GM21717 (cell line): ENCODE measurements at regions not wholly inside any gene's neighbourhood (a gene's known extent, or its start where the extent isn't known, plus 50 kb on each side); places are given as distances from the start of the nearest gene placed in this dataset.

Experiments used
- ATAC-seq: cut with Tn5 transposase; IDR thresholded peaks from one replicate; pipeline ENCODE4 v1.9.1; 2021; ENCODE audit warnings: mild to moderate bottlenecking, moderate library complexity; ENCODE audit not compliant: unreplicated experiment

GRCh38 chr6:25035512-25036435 is 100.0 kb upstream of the RIPOR2 start:
- ATAC-seq, result no peak

- ATAC-seq, result no peak
Measured at GRCh38 chr6:25036461-25036860, 100.7 kb upstream of the RIPOR2 start.

DNA sequence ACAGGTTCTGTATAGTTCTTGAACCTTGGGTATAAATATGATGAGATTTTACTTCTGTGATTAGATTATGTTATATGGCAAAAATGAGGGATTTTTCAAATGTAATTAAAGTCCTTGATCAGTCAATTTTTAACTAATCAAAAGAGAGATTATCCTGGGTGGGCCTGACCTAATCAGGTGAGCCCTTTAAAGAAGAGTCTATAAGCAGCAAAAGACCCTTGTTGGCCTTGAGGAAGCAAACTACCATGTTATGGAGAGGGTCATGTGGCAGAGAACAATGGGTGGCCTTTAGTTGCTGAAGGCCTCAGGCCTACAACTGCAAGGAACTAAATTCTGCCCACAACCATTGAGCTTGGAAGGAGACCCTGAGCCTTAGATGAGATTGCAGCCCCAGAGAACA is 102.5 kb upstream of the RIPOR2 start:
- ATAC-seq, result no peak

DNA sequence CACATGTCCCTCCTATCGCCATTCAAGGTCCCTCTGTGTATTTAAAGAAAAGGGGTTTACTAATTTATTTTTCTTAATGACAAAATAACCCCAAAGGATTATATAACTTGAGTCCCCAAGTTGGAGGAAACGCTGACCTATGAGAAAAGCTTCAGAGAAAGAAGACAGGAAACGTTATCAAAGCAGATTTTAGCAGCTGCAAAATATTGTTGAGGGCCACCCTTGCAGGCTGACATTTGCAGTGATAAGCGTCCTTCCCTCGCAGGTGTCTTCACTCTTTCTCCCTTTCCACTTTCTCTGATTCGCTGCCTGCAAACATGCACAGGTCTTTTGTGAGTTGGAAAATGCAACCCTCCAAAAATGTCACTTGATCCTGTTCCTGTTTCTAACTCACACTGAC is 103.2 kb upstream of the RIPOR2 start:
- ATAC-seq, result no peak

- no peak for ATAC-seq
Measured at GRCh38 chr6:25041485-25042035, 105.8 kb upstream of the RIPOR2 start.

DNA sequence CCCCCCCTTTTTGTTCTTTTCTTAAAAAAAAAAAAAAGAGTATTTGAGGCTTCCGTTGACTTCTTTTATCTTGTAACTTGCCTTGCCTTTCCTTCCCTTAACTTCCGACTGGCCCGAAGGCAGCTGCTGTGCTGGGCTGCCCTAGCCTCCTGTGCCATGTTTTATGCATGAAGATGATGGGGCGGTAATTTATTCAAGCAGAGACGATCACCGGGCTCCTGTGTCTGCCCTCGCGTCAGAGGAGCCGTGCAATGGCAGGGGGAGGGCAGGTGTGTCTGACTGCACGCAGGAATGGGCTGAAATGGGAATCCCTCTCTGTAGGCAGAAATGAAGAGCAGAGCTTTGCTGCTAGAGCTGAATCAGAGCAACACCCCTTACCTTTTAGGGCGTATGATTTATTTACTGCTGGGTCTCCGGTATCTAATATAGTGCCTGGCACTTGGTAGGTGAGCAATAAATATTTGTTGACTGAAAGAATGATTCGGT is 106.3 kb upstream of the RIPOR2 start:
- ATAC-seq, result no peak

GRCh38 chr6:25042536-25042935 is 106.8 kb upstream of the RIPOR2 start:
- no peak for ATAC-seq

DNA sequence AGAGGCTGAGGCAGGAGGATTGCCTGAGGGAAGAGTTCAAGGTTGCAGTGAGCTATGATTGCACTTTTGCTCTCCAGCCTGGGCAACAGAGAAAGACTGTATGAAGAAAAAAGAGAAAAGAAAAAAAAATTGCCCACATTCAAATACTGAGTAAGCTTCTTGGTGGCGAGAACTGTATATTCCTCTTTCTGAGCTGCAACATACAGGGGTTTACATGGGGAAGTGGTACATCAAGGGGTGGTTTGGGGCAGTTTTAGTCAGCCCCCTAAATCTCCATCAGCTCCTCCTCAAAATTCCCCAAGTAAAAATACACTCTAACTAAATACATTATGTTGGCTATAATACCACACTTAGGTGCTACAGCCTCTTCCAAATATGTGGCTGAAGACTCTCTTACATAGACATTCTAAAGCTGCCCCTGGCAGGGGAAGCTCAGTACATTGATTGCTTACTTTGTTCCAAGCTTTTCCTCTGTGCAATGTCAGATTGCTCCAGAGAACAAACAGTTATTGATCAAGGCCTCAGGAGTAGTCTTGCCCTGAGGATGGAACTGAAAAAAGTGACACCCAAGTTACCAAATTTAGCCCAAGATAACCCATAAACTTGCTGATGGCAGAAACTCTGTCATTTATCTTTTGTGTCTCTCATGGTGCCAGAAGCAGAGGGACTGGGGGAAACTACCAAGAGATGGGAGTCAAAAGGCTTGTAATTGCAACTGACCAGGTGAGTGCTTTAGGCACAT is 107.4 kb upstream of the RIPOR2 start:
- peak; percentile 39 for ATAC-seq

DNA sequence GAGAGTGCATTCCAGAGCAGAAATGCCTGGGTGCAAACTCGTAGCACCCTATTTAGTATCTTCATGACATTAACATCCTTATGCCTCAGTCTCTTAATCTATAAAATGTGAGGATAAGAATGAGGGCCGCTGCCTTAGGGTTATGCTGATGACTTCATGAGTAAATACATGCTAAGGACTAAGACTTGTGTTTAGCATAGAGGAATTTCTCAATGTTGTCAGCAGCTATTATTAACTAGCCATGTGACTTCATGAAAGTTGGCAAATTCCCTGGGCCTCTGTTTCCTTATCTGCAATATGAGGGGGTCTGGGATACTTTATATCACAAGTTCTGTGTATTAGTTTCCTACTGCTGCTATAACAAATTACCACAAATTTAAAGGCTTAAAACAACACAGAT is 108.1 kb upstream of the RIPOR2 start:
- no peak for ATAC-seq

- no peak for ATAC-seq
Measured at GRCh38 chr6:25046942-25047341, 111.2 kb upstream of the RIPOR2 start.

GRCh38 chr6:25050356-25050755 is 114.6 kb upstream of the RIPOR2 start:
- ATAC-seq, result no peak

DNA sequence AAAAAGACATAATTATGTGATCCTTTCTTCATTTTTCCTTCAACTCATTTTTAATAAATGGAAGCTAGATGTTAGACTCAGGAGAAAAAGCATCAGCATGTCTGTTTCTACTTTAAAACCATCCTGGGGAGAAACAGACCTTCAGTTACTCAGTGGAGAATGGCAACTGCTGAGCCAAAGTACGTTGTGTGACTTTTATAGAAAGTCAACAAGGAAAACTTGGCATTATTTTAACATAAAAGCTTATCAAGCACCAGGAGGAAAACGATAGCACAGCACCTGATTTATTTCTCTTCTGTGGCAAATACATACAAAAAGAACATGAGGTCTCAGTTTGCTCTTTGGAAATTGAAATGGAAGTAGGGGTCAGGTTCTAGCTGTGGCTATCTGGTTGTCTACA is 115.3 kb upstream of the RIPOR2 start:
- no peak for ATAC-seq

GRCh38 chr6:25052181-25052580 is 116.4 kb upstream of the RIPOR2 start:
- ATAC-seq, result no peak

DNA sequence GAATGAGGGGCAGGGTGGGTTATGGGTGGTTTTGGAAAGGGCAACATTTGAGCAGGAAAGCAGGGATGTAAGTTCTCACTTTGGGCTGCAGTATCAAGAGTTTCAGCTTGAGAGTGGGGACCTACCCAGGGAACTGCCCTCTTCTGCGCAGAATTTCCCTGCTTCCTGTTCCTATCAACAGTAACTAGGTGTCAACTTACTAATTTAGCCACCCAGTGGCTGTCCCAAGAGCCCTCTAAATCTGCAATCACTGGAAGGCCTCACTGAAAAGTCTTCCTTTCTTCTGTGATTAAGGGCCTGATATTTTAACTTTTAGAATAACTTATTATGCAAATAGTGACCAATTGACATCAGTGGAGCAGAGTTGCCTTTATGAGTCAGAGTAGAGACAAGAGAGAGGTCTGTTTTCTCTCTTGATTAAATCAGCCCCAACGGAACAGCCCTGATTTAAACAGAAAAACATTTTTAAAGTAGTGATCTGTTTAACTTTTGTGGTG is 118.2 kb upstream of the RIPOR2 start:
- ATAC-seq, result peak; percentile 82

DNA sequence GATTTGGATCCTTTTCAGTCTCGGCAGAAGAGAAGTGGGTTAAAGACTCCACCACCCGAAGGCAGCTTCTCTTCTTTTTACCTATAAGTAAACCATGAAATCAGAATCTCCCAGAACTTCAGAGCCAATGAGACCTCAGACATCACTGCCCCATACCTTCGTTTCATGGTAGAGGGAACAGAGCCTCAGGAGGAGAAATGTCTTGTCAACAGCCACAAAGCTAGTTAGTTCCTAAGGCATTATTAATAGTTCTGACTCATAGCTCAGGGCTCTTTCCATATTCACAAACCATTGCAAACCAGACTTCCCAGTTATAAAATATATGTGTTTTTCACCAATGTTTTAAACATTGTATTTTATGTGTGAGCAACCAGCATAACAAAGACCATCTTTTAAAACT is 118.7 kb upstream of the RIPOR2 start:
- no peak for ATAC-seq

GRCh38 chr6:25056130-25056529 is 120.4 kb upstream of the RIPOR2 start:
- peak; percentile 60 for ATAC-seq

DNA sequence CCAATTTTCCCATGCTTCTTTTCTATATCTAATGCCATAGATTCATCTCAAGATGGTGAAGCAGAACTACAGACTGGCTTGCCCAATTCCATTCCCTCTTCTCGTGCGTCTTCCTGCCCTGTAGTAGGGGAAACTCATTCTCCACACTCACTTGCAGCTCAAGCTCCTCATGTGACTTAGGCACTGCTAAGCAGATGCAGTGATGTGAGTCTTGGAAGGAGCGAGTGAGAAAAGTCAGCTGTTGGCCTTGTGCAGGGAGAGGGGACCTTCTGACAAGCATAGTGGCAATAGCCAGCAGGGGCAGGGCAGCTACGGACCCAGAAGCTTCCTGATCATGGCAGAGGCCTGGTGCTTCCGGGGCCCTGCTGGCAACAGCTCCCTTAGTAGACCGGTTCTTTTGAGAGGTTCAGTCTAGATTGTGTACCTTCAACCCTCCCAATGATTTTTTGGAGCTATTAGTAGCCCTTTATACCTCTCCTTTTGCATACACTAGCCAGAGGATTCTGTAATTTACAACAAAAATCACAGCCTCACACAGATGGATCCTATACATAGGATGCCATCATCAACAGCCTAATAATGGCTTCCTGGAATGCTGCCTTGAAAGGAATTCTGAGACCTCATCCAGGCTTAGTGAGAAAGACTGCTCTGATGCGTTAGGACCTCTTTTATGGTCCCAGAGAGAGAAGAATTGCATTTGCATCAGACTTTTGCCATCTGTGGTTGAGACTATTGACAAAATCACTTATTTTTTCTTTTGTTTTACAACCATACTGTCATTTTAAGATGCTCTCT is 121.5 kb upstream of the RIPOR2 start:
- ATAC-seq, result no peak

- ATAC-seq, result no peak
Measured at GRCh38 chr6:25058441-25058840, 122.7 kb upstream of the RIPOR2 start.

GRCh38 chr6:25058941-25059340 is 123.2 kb upstream of the RIPOR2 start:
- ATAC-seq, result no peak

DNA sequence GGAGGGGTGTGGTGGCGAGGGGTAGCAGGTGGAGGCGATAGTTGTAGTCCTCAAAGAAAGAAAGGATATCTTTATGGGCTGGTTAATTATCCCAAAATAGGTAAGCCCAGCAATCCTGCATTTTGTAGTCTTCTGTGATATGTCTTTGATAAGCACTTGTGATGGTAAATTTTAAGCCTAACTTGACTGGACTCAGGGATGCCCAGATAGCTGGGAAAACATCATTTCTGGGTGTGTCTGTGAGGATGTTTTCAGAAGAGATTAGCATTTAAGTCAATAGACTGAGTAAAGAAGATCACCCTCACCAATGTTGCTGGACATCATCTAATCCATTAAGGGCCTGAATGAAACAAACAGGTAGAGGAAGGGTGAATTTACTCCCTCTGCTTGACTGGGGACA is 124.8 kb upstream of the RIPOR2 start:
- no peak for ATAC-seq
